Mesothelial cell of epicardium (in vitro differentiated cells): ENCODE measurements at regions not wholly inside any gene's neighbourhood (a gene's known extent, or its start where the extent isn't known, plus 50 kb on each side); places are given as distances from the start of the nearest gene placed in this dataset.

Experiments used
- DNase-seq, 2 experiments: peaks; one replicate each; pipeline ENCODE4 v3.0.0; 2021; ENCODE audit warnings: low spot score in 2 of 2; ENCODE audit not compliant: unreplicated experiment in 2 of 2
- H3K27ac Mint-ChIP-seq: 2 replicates; pipeline ENCODE4 v1.8.0; 2021; ENCODE audit warnings: mixed read lengths
- H3K27me3 Mint-ChIP-seq: 2 replicates; pipeline ENCODE4 v1.8.0; 2021; ENCODE audit warnings: low read depth, mixed read lengths
- H3K36me3 Mint-ChIP-seq: 2 replicates; pipeline ENCODE4 v1.8.0; 2021; ENCODE audit warnings: mixed read lengths
- H3K4me1 Mint-ChIP-seq: 2 replicates; pipeline ENCODE4 v1.8.0; 2021; ENCODE audit warnings: mixed read lengths
- H3K4me3 Mint-ChIP-seq: 2 replicates; pipeline ENCODE4 v1.8.0; 2021; ENCODE audit warnings: mild to moderate bottlenecking, moderate library complexity, mixed read lengths
- H3K9me3 Mint-ChIP-seq: 2 replicates; pipeline ENCODE4 v1.8.0; 2021; ENCODE audit warnings: mixed read lengths
- CTCF ChIP-seq: fragments of 200-600 bp; sonication (generic); IDR thresholded peaks from one replicate; pipeline ENCODE4 v1.5.0; 2021; ENCODE audit warnings: antibody characterized with exemption; ENCODE audit not compliant: unreplicated experiment

- no peaks in the 10 kb centered on the region for H3K36me3 Mint-ChIP-seq
- no peak overlapping the region for H3K4me3 Mint-ChIP-seq
- DNase-seq = no peak
- H3K9me3 Mint-ChIP-seq = peaks cover 29% of the 10 kb centered on the region
- no peaks in the 10 kb centered on the region for H3K27me3 Mint-ChIP-seq
- H3K27ac Mint-ChIP-seq = no peak overlapping the region
- no peaks in the 10 kb centered on the region for H3K4me1 Mint-ChIP-seq
- no peak for TF ChIP-seq CTCF
These were observed 65.1 kb upstream of the COL3A1 start for GRCh38 chr2:188909036-188909435.

DNA sequence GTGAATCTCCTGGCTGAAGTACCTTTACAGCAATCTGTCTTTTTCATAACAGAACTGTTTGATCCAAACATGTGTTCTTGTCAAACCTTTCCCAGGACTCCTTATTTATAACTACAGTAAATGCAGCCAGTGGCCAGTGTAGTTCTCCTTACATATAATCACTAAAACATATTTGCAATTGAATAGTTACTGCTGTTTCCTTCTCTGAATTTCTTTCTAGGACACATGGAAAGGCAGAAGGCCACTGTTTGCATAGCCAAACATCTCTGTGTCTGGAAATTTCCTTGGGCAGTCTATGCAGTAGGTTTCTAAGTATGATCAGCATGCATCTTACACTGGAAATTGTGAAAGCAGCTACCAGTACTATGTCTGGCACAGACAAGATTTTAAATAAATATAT, 57.4 kb upstream of the COL3A1 start:
- Mint-ChIP-seq H3K4me3 (no peak overlapping the region), H3K36me3 (no peaks in the 10 kb centered on the region), H3K27me3 (no peaks in the 10 kb centered on the region), H3K4me1 (peaks cover 2% of the 10 kb centered on the region), H3K9me3 (peaks cover 10% of the 10 kb centered on the region), H3K27ac (no peak overlapping the region)
- DNase-seq = no peak
- no peak for TF ChIP-seq CTCF

DNA sequence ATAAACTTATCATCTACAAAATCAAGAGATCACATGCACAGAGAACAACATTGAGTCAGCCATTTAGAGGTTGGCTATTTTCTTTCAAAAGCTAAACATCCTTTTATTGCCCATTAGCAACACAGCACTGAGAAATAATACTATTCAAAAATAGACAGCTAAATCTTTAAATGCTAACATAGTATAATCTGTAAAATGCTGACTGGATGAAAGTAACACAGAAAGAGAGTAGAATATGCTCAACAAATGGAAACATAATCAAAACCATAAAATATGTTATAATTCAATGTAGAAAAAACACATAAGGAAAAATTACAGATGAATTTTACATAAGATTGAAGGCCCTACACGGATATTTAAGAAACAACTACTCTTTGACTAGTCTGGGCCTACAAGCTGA, 56.5 kb upstream of the COL3A1 start:
- H3K27me3 Mint-ChIP-seq = no peaks in the 10 kb centered on the region
- H3K36me3 Mint-ChIP-seq = no peaks in the 10 kb centered on the region
- peaks cover 10% of the 10 kb centered on the region for H3K9me3 Mint-ChIP-seq
- no peak overlapping the region for H3K4me3 Mint-ChIP-seq
- peaks cover 2% of the 10 kb centered on the region for H3K4me1 Mint-ChIP-seq
- TF ChIP-seq CTCF = no peak
- no peak overlapping the region for H3K27ac Mint-ChIP-seq
- DNase-seq = no peak

DNA sequence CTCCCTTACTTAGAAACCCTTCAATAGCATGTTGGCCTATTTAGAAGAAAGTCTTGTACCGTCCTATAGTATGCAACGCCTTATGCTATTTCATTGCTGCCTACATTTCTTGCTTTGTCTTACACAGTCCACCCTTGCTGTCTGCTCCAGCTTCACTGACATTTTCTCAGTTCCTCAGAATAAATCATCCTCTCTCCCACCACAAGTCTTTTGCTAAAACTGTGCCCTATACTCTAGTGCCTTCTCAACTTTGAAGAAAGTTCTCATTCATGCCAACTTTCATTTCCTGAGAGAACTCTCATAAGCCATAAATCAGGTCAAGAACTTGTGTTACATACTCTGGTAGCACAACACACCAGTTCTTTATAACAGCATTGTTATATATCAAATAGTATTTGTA, 54.3 kb upstream of the COL3A1 start:
- Mint-ChIP-seq H3K4me3 (no peak overlapping the region), H3K4me1 (peaks cover 2% of the 10 kb centered on the region), H3K36me3 (no peaks in the 10 kb centered on the region), H3K9me3 (peaks cover 22% of the 10 kb centered on the region), H3K27me3 (no peaks in the 10 kb centered on the region), H3K27ac (no peak overlapping the region)
- no peak for TF ChIP-seq CTCF
- no peak for DNase-seq

GRCh38 chr2:188922191-188922590, 52.0 kb upstream of the COL3A1 start:
- H3K27ac Mint-ChIP-seq = no peak overlapping the region
- peaks cover 13% of the 10 kb centered on the region for H3K36me3 Mint-ChIP-seq
- DNase-seq = no peak
- peaks cover 38% of the 10 kb centered on the region for H3K9me3 Mint-ChIP-seq
- no peaks in the 10 kb centered on the region for H3K27me3 Mint-ChIP-seq
- no peak for TF ChIP-seq CTCF
- H3K4me3 Mint-ChIP-seq = no peak overlapping the region
- no peaks in the 10 kb centered on the region for H3K4me1 Mint-ChIP-seq
